GM23248 (cell line): ENCODE measurements at regions not wholly inside any gene's neighbourhood (a gene's known extent, or its start where the extent isn't known, plus 50 kb on each side); places are given as distances from the start of the nearest gene placed in this dataset.

Experiments used
- DNase-seq: peaks from one replicate; pipeline ENCODE4 v3.0.0-alpha.2; 2015
- H2AFZ ChIP-seq: fragments of 200-600 bp; sonication (generic); 2 replicates; pipeline ENCODE4 v1.6.1; 2016; ENCODE audit warnings: antibody characterized with exemption
- H3F3A ChIP-seq: fragments of 200-600 bp; sonication (generic); 2 replicates; pipeline ENCODE4 v1.6.1; 2016; ENCODE audit warnings: mild to moderate bottlenecking, antibody characterized with exemption, mixed run types; ENCODE audit not compliant: insufficient read depth
- H3K27ac ChIP-seq: fragments of 200-600 bp; sonication (generic); 2 replicates; pipeline ENCODE4 v1.5.1; 2016; ENCODE audit warnings: mild to moderate bottlenecking
- H3K27me3 ChIP-seq: fragments of 200-600 bp; sonication (generic); replicated peaks from 2 replicates; pipeline ENCODE4 v1.6.1; 2016; ENCODE audit warnings: mild to moderate bottlenecking; ENCODE audit not compliant: insufficient read depth
- H3K36me3 ChIP-seq: fragments of 200-600 bp; sonication (generic); 2 replicates; pipeline ENCODE4 v1.6.1; 2016; ENCODE audit warnings: low read depth, mild to moderate bottlenecking
- H3K4me1 ChIP-seq: fragments of 200-600 bp; sonication (generic); 2 replicates; pipeline ENCODE4 v1.6.1; 2016; ENCODE audit warnings: mild to moderate bottlenecking; ENCODE audit not compliant: insufficient read depth
- H3K4me2 ChIP-seq: fragments of 200-600 bp; sonication (generic); one replicate; pipeline ENCODE4 v1.6.1; 2016; ENCODE audit warnings: mild to moderate bottlenecking; ENCODE audit not compliant: unreplicated experiment
- H3K4me3 ChIP-seq: fragments of 200-600 bp; sonication (generic); 2 replicates; pipeline ENCODE4 v1.5.1; 2016; ENCODE audit warnings: mild to moderate bottlenecking
- H3K79me2 ChIP-seq: fragments of 200-600 bp; sonication (generic); 2 replicates; pipeline ENCODE4 v1.6.1; 2016; ENCODE audit warnings: mild to moderate bottlenecking; ENCODE audit not compliant: insufficient read depth
- H3K9ac ChIP-seq: fragments of 200-600 bp; sonication (generic); 2 replicates; pipeline ENCODE4 v1.6.1; 2016; ENCODE audit warnings: mild to moderate bottlenecking
- H3K9me2 ChIP-seq: fragments of 200-600 bp; sonication (generic); 2 replicates; pipeline ENCODE4 v1.6.1; 2016; ENCODE audit warnings: mixed run types, mild to moderate bottlenecking, moderate library complexity; ENCODE audit not compliant: insufficient read depth
- H3K9me3 ChIP-seq: fragments of 200-600 bp; sonication (generic); one replicate; pipeline ENCODE4 v1.6.1; 2017; ENCODE audit warnings: low read depth
- H4K20me1 ChIP-seq: fragments of 200-600 bp; sonication (generic); 2 replicates; pipeline ENCODE4 v1.6.0; 2016; ENCODE audit not compliant: insufficient read depth
- EZH2 ChIP-seq: fragments of 200-600 bp; sonication (generic); IDR thresholded peaks from 2 replicates; pipeline ENCODE4 v1.6.1; 2018; ENCODE audit warnings: antibody characterized with exemption, mild to moderate bottlenecking; ENCODE audit not compliant: insufficient read depth, poor library complexity, severe bottlenecking
- EZH2phosphoT487 ChIP-seq: fragments of 200-600 bp; sonication (generic); IDR thresholded peaks from 2 replicates; pipeline ENCODE4 v1.6.1; 2018; ENCODE audit warnings: antibody characterized with exemption, moderate library complexity, mild to moderate bottlenecking, low read depth; ENCODE audit not compliant: insufficient read depth
- WGBS, 2 experiments: methylation state at CpG; one replicate each; pipeline ENCODE4 v1.1.6; 2015 to 2017; ENCODE audit warnings: low lambda C conversion rate in 2 of 2, low coverage in 1 of 2; ENCODE audit errors: missing lambda C conversion rate in 2 of 2; 5-methylcytosine and 5-hydroxymethylcytosine counted together
- in situ Hi-C: fragments of 300-500 bp; cut with MboI; formaldehyde crosslinking; loops from 2 replicates; pipeline ENCODE4 v1.15.0; 2020

GRCh38 chr5:67467110-67467509, 270.5 kb upstream of the CD180 start:
- Histone ChIP-seq H3K9ac (no peak overlapping the region), H3K27ac (no peak overlapping the region), H3K9me2 (no peaks in the 10 kb centered on the region), H3K4me1 (no peaks in the 10 kb centered on the region), H2AFZ (no peak overlapping the region), H3F3A (no peaks in the 10 kb centered on the region), H3K36me3 (no peaks in the 10 kb centered on the region), H3K27me3 (no peaks in the 10 kb centered on the region), H3K79me2 (no peaks in the 10 kb centered on the region), H3K4me3 (no peak overlapping the region), H3K9me3 (no peaks in the 10 kb centered on the region), H3K4me2 (no peak overlapping the region), H4K20me1 (no peaks in the 10 kb centered on the region)
- in situ Hi-C loops: no loop called here
- 94% methylated on average over 1 of the region's 1 CpG for WGBS, 2 experiments
- TF ChIP-seq EZH2 (no peak), EZH2phosphoT487 (no peak)
- no peak for DNase-seq

DNA sequence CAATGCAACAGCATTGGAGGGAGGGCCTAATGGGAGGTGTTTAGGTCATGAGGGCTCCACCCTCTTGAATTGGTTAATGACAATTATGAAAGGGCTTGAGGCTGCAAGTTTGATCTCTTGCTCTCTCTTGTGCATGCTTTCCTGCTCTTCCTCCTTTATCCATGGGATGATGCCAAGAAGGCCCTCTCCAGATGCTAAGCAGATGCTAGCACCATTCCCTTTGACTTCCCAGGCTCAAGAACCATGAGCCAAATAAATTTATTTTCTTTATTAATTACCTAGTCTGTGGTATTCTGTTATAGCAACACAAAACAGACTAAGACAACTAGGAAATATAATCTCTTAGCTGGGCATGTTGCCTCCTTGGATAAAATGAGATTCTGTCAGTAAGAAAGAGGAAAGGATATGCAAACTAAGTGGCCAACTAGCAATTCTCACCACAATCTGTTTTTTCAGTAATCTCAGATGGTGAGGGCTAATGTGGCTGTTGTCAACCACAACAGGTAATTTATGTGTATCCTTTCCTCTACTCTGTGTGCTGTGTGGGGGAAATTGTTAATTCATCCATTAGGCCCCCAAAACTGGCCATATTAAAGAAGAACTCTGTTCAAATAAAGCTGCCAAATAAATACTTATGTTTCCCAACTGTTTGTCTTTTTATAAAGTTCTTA, 269.1 kb upstream of the CD180 start:
- TF ChIP-seq EZH2 (no peak), EZH2phosphoT487 (no peak)
- no peaks in the 10 kb centered on the region for H3K4me1 ChIP-seq
- DNase-seq: no peak
- H3K36me3 ChIP-seq: no peaks in the 10 kb centered on the region
- in situ Hi-C loops: no loop called here
- H3K27me3 ChIP-seq: no peaks in the 10 kb centered on the region
- H4K20me1 ChIP-seq: no peaks in the 10 kb centered on the region
- no peaks in the 10 kb centered on the region for H3F3A ChIP-seq
- no peaks in the 10 kb centered on the region for H3K9me3 ChIP-seq
- H3K9me2 ChIP-seq: no peaks in the 10 kb centered on the region
- no peaks in the 10 kb centered on the region for H3K79me2 ChIP-seq
- no peak overlapping the region for H3K4me3 ChIP-seq
- H3K9ac ChIP-seq: no peak overlapping the region
- no peak overlapping the region for H3K27ac ChIP-seq
- no peak overlapping the region for H3K4me2 ChIP-seq
- H2AFZ ChIP-seq: no peak overlapping the region

- Histone ChIP-seq H3F3A (no peaks in the 10 kb centered on the region), H3K4me2 (no peak overlapping the region), H3K9ac (no peak overlapping the region), H3K4me1 (no peaks in the 10 kb centered on the region), H2AFZ (no peak overlapping the region), H3K9me3 (no peaks in the 10 kb centered on the region), H3K79me2 (no peaks in the 10 kb centered on the region), H3K4me3 (no peak overlapping the region), H3K27ac (no peak overlapping the region), H3K36me3 (no peaks in the 10 kb centered on the region), H3K27me3 (no peaks in the 10 kb centered on the region), H4K20me1 (no peaks in the 10 kb centered on the region), H3K9me2 (no peaks in the 10 kb centered on the region)
- peak; percentile 2 for DNase-seq
- 0 to 3% methylated on average over 1 of the region's 1 CpG for WGBS, 2 experiments
- no peak for TF ChIP-seq EZH2
- TF ChIP-seq EZH2phosphoT487: no peak
- in situ Hi-C loops: no loop called here
Observed at GRCh38 chr5:67462147-67462546, 265.5 kb upstream of the CD180 start.

DNA sequence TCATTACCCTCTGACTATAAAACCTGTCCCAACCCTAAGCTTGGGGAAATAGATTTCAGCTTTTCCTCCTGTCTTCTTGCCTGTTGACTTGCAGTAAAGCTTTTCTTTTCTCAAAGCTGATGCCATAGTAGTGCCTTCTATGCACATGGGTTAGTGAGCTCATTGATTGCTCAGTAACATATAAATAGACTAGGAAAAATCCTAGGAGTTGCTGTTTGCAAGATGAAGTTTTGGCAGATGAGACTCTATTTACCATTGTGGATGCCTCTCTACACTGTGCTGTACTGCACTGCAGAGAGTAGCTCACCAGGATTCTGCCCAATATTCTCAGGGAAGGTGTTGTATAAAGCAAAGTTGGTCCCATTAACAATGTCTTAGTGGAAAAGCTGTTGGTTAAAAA, 262.7 kb upstream of the CD180 start:
- H3K9me2 ChIP-seq: no peaks in the 10 kb centered on the region
- no peak overlapping the region for H3K4me2 ChIP-seq
- H3K27me3 ChIP-seq: no peaks in the 10 kb centered on the region
- H3K9me3 ChIP-seq: no peaks in the 10 kb centered on the region
- no peaks in the 10 kb centered on the region for H3K36me3 ChIP-seq
- no peak overlapping the region for H3K9ac ChIP-seq
- no peak overlapping the region for H3K27ac ChIP-seq
- H4K20me1 ChIP-seq: no peaks in the 10 kb centered on the region
- no peak overlapping the region for H2AFZ ChIP-seq
- in situ Hi-C loops: no loop called here
- H3F3A ChIP-seq: no peaks in the 10 kb centered on the region
- no peaks in the 10 kb centered on the region for H3K4me1 ChIP-seq
- DNase-seq: no peak
- no peak for TF ChIP-seq EZH2phosphoT487
- TF ChIP-seq EZH2: no peak
- H3K79me2 ChIP-seq: no peaks in the 10 kb centered on the region
- H3K4me3 ChIP-seq: no peak overlapping the region

GRCh38 chr5:67455970-67456369, 259.4 kb upstream of the CD180 start:
- no peaks in the 10 kb centered on the region for H3K9me3 ChIP-seq
- DNase-seq: no peak
- H3K27ac ChIP-seq: no peak overlapping the region
- no peaks in the 10 kb centered on the region for H3K9me2 ChIP-seq
- TF ChIP-seq EZH2: no peak
- no peak for TF ChIP-seq EZH2phosphoT487
- H3K9ac ChIP-seq: no peak overlapping the region
- in situ Hi-C loops: no loop called here
- H3K4me3 ChIP-seq: no peak overlapping the region
- H3K79me2 ChIP-seq: no peaks in the 10 kb centered on the region
- no peak overlapping the region for H2AFZ ChIP-seq
- no peaks in the 10 kb centered on the region for H3K4me1 ChIP-seq
- no peaks in the 10 kb centered on the region for H3K36me3 ChIP-seq
- no peaks in the 10 kb centered on the region for H4K20me1 ChIP-seq
- H3K4me2 ChIP-seq: no peak overlapping the region
- WGBS, 2 experiments: 62 to 77% methylated on average over 1 of the region's 1 CpG
- no peaks in the 10 kb centered on the region for H3F3A ChIP-seq
- H3K27me3 ChIP-seq: no peaks in the 10 kb centered on the region
